HG02623 (cell line): ENCODE measurements at regions not wholly inside any gene's neighbourhood (a gene's known extent, or its start where the extent isn't known, plus 50 kb on each side); places are given as distances from the start of the nearest gene placed in this dataset.

Experiments used
- ATAC-seq: cut with Tn5 transposase; IDR thresholded peaks from one replicate; pipeline ENCODE4 v1.9.1; 2021; ENCODE audit warnings: moderate library complexity; ENCODE audit not compliant: unreplicated experiment

GRCh38 chr5:124240732-124241131 lies 505.7 kb downstream of the ZNF608 start:
- ATAC-seq = no peak

DNA sequence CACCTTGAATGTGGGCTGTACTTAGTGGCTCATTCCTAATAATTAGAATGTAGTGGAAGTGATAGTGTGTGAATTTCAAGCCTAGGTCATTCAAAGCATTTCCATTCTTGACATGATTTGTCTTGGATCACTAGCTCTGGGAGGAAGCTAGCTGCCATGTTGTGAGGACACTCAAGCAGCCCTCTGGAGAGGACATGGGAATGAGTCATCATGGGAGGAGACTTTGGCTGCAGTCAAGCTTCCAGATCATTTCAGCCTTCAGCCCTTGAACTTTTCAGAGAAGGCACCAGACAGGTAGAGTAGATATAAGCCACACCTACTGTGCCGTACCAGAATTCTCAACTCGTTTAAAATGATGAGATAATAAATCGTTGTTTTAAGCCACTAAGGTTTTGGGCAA lies 506.9 kb downstream of the ZNF608 start:
- ATAC-seq = no peak

DNA sequence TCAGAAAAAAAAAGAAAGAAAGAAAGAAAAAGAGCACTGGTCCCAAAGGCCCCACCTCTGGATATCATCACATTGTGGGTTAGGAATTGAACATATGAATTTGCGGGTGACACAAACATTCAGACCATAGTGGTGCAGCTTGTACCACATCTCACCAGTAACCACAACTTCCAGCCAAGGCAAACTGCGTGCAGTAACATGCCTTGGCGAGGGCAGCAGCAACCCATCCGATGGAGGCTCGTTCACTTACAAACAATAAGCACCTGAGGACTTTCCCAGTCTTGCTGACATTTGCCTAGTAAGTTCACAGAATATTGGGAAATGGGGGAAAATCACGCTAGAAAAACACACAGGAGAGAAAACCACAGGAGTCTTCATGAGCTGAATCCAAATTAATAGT lies 508.1 kb downstream of the ZNF608 start:
- ATAC-seq = no peak

DNA sequence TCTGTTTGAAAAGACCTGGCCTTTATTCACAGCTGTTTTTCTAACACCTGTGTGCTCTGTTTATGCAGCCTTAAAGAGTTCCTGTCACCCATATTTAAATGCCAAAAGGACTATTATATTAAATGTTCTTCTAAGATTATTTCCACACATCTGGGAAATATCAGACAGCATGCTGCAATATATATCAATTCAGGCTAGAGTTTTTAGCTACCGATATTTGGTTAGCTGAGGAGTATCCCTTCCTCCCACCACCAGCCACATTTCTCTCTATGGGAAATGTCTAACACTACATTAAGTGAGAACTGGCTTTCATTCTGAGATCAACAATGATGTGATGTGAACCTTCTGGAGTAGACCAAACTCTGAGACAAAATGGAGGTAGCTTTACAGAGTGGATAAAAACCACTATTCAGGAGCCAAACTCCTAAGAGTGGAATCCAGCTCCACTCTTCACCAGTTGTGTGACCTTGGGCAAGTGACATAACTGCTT lies 509.2 kb downstream of the ZNF608 start:
- ATAC-seq = no peak

GRCh38 chr5:124236361-124237205 lies 509.9 kb downstream of the ZNF608 start:
- ATAC-seq = no peak

GRCh38 chr5:124235576-124235975 lies 510.9 kb downstream of the ZNF608 start:
- no peak for ATAC-seq

GRCh38 chr5:124234770-124235562 lies 511.5 kb downstream of the ZNF608 start:
- no peak for ATAC-seq

GRCh38 chr5:124234022-124234769 lies 512.2 kb downstream of the ZNF608 start:
- no peak for ATAC-seq

DNA sequence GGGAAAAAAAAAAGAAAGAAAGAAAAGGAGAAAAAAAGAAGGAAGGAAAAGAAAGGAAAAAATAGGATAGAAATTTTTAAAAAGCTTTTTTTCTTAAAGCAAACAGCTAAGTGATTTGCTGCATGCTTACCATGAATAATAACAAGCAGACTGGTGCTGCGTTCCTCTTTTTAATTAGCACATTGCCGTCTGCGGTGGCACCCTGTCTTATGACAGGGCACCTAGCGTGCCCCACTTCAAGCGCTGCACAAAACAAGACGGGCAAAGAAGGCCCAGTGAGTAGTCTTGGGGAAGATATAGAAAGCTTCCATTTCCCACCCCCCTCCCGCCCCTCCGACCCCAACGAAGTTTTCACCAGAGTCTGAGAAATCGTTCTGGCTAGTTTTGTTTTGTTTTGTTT lies 513.9 kb downstream of the ZNF608 start:
- no peak for ATAC-seq

DNA sequence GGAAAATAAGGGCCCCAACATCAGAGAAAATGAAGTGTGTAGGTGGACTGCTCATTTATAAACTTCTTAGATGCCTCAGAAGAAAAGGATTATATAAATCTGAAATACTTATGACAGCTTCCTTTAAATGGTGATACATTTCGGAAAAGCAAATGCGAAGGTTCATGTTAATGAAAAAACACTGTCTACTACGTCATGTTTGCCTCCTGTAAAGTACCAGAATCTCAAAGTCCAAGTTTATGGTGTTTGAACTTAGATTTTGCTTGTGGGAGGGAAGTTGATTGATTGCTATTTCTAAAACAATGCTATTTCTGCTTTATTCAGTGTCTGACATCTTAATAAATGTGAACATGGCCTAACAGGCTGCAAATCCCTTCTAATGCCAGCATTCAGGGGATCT lies 514.6 kb downstream of the ZNF608 start:
- ATAC-seq = no peak

DNA sequence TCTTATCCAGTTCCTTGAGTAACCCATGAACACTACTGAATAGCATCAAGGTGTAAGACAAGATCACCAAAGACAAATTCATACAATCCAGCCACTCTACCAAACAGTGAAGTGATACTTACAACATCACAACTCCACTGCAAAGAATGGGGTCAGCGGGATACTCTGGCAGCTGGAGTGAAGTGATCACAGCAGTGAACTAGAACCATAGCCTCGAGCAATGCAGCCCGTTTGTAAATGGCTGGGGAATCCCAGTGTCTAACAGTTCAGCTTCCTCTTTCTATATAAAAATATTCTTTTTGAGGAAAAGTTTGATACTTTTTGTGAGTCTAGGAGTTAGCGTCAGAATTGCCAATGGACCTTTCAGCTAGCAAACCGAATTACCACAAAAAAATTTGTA lies 515.2 kb downstream of the ZNF608 start:
- no peak for ATAC-seq

- ATAC-seq = no peak
Observed at GRCh38 chr5:124230456-124230855, 516.0 kb downstream of the ZNF608 start.

DNA sequence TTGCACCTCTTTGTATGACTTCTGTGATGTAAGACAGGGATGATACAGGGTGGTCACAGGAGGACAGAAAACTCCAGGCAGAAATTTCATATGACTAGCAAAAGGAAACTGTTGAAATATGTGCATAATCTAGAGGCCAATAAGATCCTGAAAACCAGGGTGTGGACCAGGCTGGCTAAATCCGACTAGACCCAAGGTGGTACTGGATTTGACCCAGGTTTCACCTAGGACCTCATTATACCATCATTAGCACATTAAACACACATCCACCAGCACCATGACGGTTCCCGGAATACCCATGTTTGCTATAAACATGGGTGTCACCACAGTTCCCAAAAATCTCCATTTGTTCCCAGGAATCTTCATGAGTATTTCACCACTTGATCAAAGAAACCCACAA lies 517.1 kb downstream of the ZNF608 start:
- ATAC-seq = no peak

DNA sequence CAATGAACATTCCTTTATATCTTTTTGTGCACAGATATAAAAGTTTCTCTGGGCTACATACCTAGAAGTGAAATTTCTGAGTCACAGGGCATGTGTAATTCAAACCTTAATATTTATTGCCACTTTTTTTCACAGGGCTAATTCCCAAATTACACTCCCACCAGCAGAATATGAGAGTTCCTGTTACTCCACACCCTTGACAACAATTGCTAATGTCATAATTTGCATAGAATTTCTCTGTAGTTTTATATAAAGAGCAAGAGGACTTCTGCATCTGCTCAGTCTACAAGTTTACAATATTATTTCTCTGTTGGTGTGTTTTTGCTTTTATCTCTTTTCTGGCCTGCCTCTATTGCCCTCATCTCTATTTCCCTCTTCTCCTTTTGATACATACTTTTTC lies 518.5 kb downstream of the ZNF608 start:
- ATAC-seq = no peak

GRCh38 chr5:124220418-124220817 lies 526.0 kb downstream of the ZNF608 start:
- no peak for ATAC-seq

DNA sequence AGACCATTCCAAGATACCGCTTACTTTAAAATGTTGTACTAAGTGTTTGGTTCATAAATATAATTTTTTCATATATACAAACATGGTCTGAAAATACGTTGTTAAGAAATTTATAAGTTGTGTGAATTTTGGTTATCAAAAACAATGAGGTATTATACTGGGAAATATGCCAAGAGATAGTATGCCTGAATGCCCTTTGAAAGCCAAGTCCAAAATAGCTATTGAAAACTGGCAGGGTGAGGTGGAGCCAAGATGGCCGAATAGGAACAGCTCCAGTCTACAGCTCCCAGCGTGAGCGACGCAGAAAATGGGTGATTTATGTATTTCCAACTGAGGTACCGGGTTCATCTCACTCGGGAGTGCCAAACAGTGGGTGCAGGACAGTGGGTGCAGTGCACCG lies 533.5 kb downstream of the ZNF608 start:
- ATAC-seq = no peak

DNA sequence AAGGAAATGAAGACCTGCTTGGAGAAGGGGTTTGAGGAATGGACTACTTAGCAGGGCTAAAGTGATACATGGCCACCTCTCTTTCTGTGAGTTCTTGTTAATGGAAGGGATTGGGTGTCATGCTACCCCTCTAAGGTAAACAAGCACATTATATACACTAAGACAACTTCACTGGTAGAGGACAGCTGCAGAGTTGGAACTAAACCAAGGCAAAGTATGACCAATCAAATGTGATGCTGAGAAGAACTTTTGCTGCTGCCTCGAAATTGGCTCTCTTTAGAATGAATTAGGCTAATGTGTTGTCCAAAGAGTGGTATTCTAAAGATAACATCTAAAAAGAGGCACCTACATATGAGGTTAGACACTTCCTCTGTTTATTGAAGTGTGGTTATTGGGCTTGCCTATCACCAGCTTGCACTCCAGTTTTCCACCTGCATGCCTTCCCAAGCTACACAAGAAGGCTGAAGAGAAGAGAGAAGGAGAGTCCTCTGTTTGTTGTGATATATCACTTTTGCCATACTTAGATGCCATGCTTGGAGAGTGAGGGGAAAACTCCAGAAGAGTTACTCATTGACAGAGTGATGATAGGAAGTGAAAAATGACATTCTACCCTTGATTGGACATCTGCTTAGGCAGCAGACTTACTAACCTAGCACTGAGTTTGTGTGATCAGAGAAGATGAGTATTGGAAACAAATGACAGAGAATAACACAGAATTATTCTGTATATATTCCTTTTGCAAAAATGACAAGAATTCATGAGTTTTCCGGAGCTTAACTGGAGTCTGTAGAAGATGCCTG lies 536.1 kb downstream of the ZNF608 start:
- ATAC-seq = peak; percentile 50

- ATAC-seq = no peak
Observed at GRCh38 chr5:124207118-124207517, 539.3 kb downstream of the ZNF608 start.

DNA sequence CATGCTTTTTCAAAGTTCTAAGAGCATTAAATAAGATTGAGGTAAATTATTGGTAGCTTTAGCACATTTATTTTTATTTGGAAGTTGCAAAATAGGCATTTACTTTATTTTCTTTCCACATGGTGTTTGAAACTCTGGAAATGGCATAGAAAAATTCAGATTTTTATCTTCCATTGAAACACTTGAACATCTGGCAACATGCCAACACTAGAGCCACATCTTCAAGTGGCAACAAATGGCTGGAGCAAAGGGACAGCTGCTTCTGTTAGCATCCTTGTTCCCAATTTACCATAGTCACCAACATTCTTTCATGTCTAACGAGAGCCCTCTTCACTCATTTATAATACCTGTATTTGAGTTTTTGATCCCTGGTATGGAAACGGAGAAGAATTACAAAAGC lies 539.9 kb downstream of the ZNF608 start:
- no peak for ATAC-seq

- no peak for ATAC-seq
Observed at GRCh38 chr5:124203303-124203702, 543.1 kb downstream of the ZNF608 start.

DNA sequence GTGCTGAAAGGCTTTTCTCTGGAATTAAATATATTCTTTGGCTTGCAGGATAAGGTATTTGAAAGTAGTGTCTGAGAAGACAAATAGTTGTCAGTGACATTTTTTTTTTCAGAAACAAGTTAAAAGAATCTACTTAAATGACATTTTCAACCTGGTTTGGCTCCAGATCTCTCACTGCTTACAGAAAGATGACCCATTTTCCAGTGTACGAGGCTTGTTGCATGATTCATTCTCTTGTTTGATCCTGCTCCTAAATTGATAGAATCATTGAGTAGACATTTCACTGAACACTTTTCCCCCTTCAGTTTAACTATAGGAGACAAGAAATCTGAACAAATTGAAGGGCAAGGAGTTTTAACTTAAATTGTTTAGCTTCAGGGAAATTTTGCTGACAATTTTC lies 546.1 kb downstream of the ZNF608 start:
- no peak for ATAC-seq
